ENCODE measurements at regions not wholly inside any gene's neighbourhood (a gene's known extent, or its start where the extent isn't known, plus 50 kb on each side); places are given as distances from the start of the nearest gene placed in this dataset.

GRCh38 chr1:221104596-221104995 lies 225.4 kb downstream of the HLX start:
- TF ChIP-seq, protein P1, sequence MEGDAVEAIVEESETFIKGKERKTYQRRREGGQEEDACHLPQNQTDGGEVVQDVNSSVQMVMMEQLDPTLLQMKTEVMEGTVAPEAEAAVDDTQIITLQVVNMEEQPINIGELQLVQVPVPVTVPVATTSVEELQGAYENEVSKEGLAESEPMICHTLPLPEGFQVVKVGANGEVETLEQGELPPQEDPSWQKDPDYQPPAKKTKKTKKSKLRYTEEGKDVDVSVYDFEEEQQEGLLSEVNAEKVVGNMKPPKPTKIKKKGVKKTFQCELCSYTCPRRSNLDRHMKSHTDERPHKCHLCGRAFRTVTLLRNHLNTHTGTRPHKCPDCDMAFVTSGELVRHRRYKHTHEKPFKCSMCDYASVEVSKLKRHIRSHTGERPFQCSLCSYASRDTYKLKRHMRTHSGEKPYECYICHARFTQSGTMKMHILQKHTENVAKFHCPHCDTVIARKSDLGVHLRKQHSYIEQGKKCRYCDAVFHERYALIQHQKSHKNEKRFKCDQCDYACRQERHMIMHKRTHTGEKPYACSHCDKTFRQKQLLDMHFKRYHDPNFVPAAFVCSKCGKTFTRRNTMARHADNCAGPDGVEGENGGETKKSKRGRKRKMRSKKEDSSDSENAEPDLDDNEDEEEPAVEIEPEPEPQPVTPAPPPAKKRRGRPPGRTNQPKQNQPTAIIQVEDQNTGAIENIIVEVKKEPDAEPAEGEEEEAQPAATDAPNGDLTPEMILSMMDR (IDR thresholded peaks at IDR 0.05): no peak
- no peak for TF ChIP-seq EZH2 (IDR thresholded peaks at IDR 0.05; ENCODE audit: borderline replicate concordance, insufficient read depth, low read depth, low read length, poor library complexity, severe bottlenecking)

All from B cell (primary cell).